Neural cell (in vitro differentiated cells): ENCODE measurements at regions not wholly inside any gene's neighbourhood (a gene's known extent, or its start where the extent isn't known, plus 50 kb on each side); places are given as distances from the start of the nearest gene placed in this dataset.
"Not testable (repeated sequence)": the region's sequence is repeated elsewhere in the genome, so short reads cannot be mapped to it uniquely, and the experiment has no call there.

Source experiments
- H2AFZ ChIP-seq: fragments of 200-600, 300-800 bp; sonication (generic), shearing (Covaris generic); 2 replicates; pipeline ENCODE4 v1.6.0; 2014; ENCODE audit warnings: low read depth, mild to moderate bottlenecking, antibody characterized with exemption, low read length, moderate library complexity
- H3F3A ChIP-seq: fragments of 200-600 bp; shearing (Covaris generic); 2 replicates; pipeline ENCODE4 v1.6.1; 2016; ENCODE audit warnings: mild to moderate bottlenecking, moderate library complexity, mixed read lengths, antibody characterized with exemption, low read length; ENCODE audit not compliant: insufficient read depth, poor library complexity, severe bottlenecking
- H3K27ac ChIP-seq: fragments of 200-600, 300-800 bp; sonication (generic), shearing (Covaris generic); 2 replicates; pipeline ENCODE4 v1.5.1; 2014; ENCODE audit warnings: mild to moderate bottlenecking, low read length, moderate library complexity
- H3K27me3 ChIP-seq: fragments of 300-800, 200-600 bp; sonication (generic), shearing (Covaris generic); 2 replicates; pipeline ENCODE4 v1.6.0; 2014; ENCODE audit warnings: mild to moderate bottlenecking, low read depth, low read length, moderate library complexity; ENCODE audit not compliant: insufficient read depth
- H3K36me3 ChIP-seq: fragments of 300-800, 200-600 bp; sonication (generic), shearing (Covaris generic); 2 replicates; pipeline ENCODE4 v1.5.1; 2014; ENCODE audit warnings: mild to moderate bottlenecking, antibody characterized with exemption, low read length, moderate library complexity; ENCODE audit not compliant: insufficient read depth
- H3K4me2 ChIP-seq: fragments of 300-800, 200-600 bp; sonication (generic), shearing (Covaris generic); 2 replicates; pipeline ENCODE4 v1.6.0; 2014; ENCODE audit warnings: mild to moderate bottlenecking, low read length
- H3K4me3 ChIP-seq: fragments of 300-800, 200-600 bp; sonication (generic), shearing (Covaris generic); 2 replicates; pipeline ENCODE4 v1.5.1; 2014; ENCODE audit warnings: mild to moderate bottlenecking, low read length, moderate library complexity
- H3K79me2 ChIP-seq: fragments of 200-600 bp; shearing (Covaris generic); replicated peaks from 2 replicates; pipeline ENCODE4 v1.6.0; 2014; ENCODE audit warnings: mild to moderate bottlenecking, low read length, moderate library complexity; ENCODE audit not compliant: insufficient read depth
- H3K9ac ChIP-seq: fragments of 300-800, 200-600 bp; sonication (generic), shearing (Covaris generic); 2 replicates; pipeline ENCODE4 v1.6.1; 2016; ENCODE audit warnings: mild to moderate bottlenecking, low read length, mixed read lengths
- H3K9me2 ChIP-seq: fragments of 200-600 bp; shearing (Covaris generic); 2 replicates; pipeline ENCODE4 v1.6.1; 2016; ENCODE audit warnings: mild to moderate bottlenecking, low read length, mixed read lengths; ENCODE audit not compliant: insufficient read depth
- H3K9me3 ChIP-seq: fragments of 200-600, 300-800 bp; sonication (generic), shearing (Covaris generic); 2 replicates; pipeline ENCODE4 v1.6.1; 2016; ENCODE audit warnings: mild to moderate bottlenecking, mixed run types, low read length, moderate library complexity, mixed read lengths
- H4K20me1 ChIP-seq: fragments of 200-600 bp; shearing (Covaris generic); 2 replicates; pipeline ENCODE4 v1.6.1; 2016; ENCODE audit warnings: mild to moderate bottlenecking, mixed run types; ENCODE audit not compliant: insufficient read depth
- EP300 ChIP-seq: fragments of 450-650 bp; conservative IDR thresholded peaks from 2 replicates; pipeline ENCODE4 v1.6.1; 2014; ENCODE audit warnings: antibody characterized with exemption, mild to moderate bottlenecking, moderate library complexity; ENCODE audit not compliant: poor library complexity, severe bottlenecking
- EZH2 ChIP-seq: fragments of 200-600, 300-800 bp; shearing (Covaris generic), sonication (generic); IDR thresholded peaks from 2 replicates; pipeline ENCODE4 v1.6.1; 2014; ENCODE audit warnings: antibody characterized with exemption, low read length, borderline replicate concordance, mild to moderate bottlenecking; ENCODE audit not compliant: insufficient read depth, poor library complexity, severe bottlenecking
- MXI1 ChIP-seq: fragments of 450-650 bp; conservative IDR thresholded peaks from 2 replicates; pipeline ENCODE4 v1.6.1; 2014; ENCODE audit warnings: antibody characterized with exemption, mild to moderate bottlenecking; ENCODE audit not compliant: poor library complexity, severe bottlenecking
- POLR2AphosphoS5 ChIP-seq: IDR thresholded peaks from 2 replicates; pipeline ENCODE4 v1.6.1; 2012
- RAD21 ChIP-seq: fragments of 450-650 bp; conservative IDR thresholded peaks from 2 replicates; pipeline ENCODE4 v1.6.1; 2014; ENCODE audit warnings: antibody characterized with exemption, mild to moderate bottlenecking, moderate library complexity
- SMC3 ChIP-seq: fragments of 450-650 bp; conservative IDR thresholded peaks from 2 replicates; pipeline ENCODE4 v1.6.1; 2014; ENCODE audit warnings: antibody characterized with exemption, mild to moderate bottlenecking, moderate library complexity; ENCODE audit not compliant: poor library complexity
- TAF1 ChIP-seq: IDR thresholded peaks from 2 replicates; pipeline ENCODE4 v1.6.1; 2012; ENCODE audit warnings: low read depth
- TF ChIP-seq, protein P1 (sequence below): fragments of 450-650 bp; IDR thresholded peaks from 2 replicates; pipeline ENCODE4 v1.5.1; 2014; ENCODE audit warnings: antibody characterized with exemption, mild to moderate bottlenecking, moderate library complexity; ENCODE audit not compliant: poor library complexity, severe bottlenecking
- TF ChIP-seq, protein P2 (sequence below): IDR thresholded peaks from 2 replicates; pipeline ENCODE4 v1.6.1; 2012; ENCODE audit warnings: borderline replicate concordance

GRCh38 chr7:148505645-148506375 is 84.8 kb upstream of the C7orf33 start:
- Histone ChIP-seq H3K9me3 (no peaks in the 10 kb centered on the region), H3K4me2 (no peak overlapping the region), H3K36me3 (no peaks in the 10 kb centered on the region), H3K9me2 (no peaks in the 10 kb centered on the region), H3F3A (no peaks in the 10 kb centered on the region), H4K20me1 (no peaks in the 10 kb centered on the region), H3K27ac (no peak overlapping the region), H3K27me3 (no peaks in the 10 kb centered on the region), H3K9ac (no peak overlapping the region), H2AFZ (no peak overlapping the region), H3K79me2 (no peaks in the 10 kb centered on the region), H3K4me3 (no peak overlapping the region)
- TF ChIP-seq, protein P1, sequence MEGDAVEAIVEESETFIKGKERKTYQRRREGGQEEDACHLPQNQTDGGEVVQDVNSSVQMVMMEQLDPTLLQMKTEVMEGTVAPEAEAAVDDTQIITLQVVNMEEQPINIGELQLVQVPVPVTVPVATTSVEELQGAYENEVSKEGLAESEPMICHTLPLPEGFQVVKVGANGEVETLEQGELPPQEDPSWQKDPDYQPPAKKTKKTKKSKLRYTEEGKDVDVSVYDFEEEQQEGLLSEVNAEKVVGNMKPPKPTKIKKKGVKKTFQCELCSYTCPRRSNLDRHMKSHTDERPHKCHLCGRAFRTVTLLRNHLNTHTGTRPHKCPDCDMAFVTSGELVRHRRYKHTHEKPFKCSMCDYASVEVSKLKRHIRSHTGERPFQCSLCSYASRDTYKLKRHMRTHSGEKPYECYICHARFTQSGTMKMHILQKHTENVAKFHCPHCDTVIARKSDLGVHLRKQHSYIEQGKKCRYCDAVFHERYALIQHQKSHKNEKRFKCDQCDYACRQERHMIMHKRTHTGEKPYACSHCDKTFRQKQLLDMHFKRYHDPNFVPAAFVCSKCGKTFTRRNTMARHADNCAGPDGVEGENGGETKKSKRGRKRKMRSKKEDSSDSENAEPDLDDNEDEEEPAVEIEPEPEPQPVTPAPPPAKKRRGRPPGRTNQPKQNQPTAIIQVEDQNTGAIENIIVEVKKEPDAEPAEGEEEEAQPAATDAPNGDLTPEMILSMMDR = no peak
- TF ChIP-seq MXI1 (no peak), RAD21 (no peak), TAF1 (no peak), EZH2 (no peak), SMC3 (no peak), POLR2AphosphoS5 (no peak), EP300 (no peak)
- TF ChIP-seq, protein P2, sequence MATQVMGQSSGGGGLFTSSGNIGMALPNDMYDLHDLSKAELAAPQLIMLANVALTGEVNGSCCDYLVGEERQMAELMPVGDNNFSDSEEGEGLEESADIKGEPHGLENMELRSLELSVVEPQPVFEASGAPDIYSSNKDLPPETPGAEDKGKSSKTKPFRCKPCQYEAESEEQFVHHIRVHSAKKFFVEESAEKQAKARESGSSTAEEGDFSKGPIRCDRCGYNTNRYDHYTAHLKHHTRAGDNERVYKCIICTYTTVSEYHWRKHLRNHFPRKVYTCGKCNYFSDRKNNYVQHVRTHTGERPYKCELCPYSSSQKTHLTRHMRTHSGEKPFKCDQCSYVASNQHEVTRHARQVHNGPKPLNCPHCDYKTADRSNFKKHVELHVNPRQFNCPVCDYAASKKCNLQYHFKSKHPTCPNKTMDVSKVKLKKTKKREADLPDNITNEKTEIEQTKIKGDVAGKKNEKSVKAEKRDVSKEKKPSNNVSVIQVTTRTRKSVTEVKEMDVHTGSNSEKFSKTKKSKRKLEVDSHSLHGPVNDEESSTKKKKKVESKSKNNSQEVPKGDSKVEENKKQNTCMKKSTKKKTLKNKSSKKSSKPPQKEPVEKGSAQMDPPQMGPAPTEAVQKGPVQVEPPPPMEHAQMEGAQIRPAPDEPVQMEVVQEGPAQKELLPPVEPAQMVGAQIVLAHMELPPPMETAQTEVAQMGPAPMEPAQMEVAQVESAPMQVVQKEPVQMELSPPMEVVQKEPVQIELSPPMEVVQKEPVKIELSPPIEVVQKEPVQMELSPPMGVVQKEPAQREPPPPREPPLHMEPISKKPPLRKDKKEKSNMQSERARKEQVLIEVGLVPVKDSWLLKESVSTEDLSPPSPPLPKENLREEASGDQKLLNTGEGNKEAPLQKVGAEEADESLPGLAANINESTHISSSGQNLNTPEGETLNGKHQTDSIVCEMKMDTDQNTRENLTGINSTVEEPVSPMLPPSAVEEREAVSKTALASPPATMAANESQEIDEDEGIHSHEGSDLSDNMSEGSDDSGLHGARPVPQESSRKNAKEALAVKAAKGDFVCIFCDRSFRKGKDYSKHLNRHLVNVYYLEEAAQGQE = no peak

DNA sequence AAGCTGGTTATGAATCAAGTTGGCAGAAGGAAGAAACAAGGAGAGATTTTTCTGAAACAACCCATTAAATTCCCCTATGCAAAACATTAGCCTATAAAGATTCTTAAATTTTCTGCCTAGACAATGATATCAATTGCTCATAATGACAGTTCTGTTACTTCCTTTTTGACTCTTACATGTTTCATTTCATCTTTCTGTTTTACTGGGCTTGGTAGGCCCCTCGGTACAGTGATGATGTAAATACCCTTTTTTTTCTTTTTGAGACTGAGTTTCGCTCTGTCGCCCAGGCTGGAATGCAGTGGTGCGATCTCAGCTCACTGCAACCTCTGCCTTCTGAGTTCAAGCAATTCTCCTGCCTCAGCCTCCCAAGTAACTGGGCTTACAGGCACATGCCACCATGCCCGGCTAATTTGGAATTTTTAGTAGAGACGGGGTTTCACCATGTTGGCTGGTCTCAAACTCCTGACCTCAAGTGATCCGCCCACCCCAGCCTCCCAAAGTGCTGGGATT is 83.4 kb upstream of the C7orf33 start:
- H4K20me1 ChIP-seq, H3K27me3 ChIP-seq, H3K36me3 ChIP-seq, H3F3A ChIP-seq, H2AFZ ChIP-seq, H3K79me2 ChIP-seq, H3K4me2 ChIP-seq, H3K9me3 ChIP-seq, H3K27ac ChIP-seq, H3K4me3 ChIP-seq, H3K9me2 ChIP-seq, H3K9ac ChIP-seq: not testable (repeated sequence)
